AG04450 (cell line): ENCODE measurements at regions not wholly inside any gene's neighbourhood (a gene's known extent, or its start where the extent isn't known, plus 50 kb on each side); places are given as distances from the start of the nearest gene placed in this dataset.

ENCODE experiments used
- CTCF ChIA-PET: fragments of 300-600, 350-600 bp; formaldehyde crosslinking; extraction: SDS; loops from one replicate; lab custom pipeline; 2022; ENCODE audit warnings: antibody characterized with exemption, inconsistent platforms; lab: Charles Lee
- POLR2A ChIA-PET: fragments of 350-600 bp; formaldehyde crosslinking; extraction: SDS; loops from one replicate; lab custom pipeline; 2021; ENCODE audit warnings: antibody characterized with exemption, inconsistent platforms; lab: Yijun Ruan, JAX
- DNase-seq: peaks from one replicate; pipeline ENCODE4 v3.0.0-alpha.2; 2011; ENCODE audit warnings: low read depth, low spot score
- H3K27ac ChIP-seq: one replicate; pipeline ENCODE4 v1.5.1; 2012; ENCODE audit warnings: low read depth, low read length, control low read depth
- H3K27me3 ChIP-seq: one replicate; pipeline ENCODE4 v1.6.0; 2012; ENCODE audit warnings: low read length; ENCODE audit not compliant: control insufficient read depth, insufficient read depth
- H3K4me3 ChIP-seq: 2 replicates; pipeline ENCODE4 v1.5.1; 2011; ENCODE audit warnings: mild to moderate bottlenecking, low read depth, low read length, control low read depth
- H3K9me3 ChIP-seq: 2 replicates; pipeline ENCODE4 v1.5.1; 2012; ENCODE audit warnings: low read length; ENCODE audit not compliant: control insufficient read depth, insufficient read depth
- TF ChIP-seq, protein P1 (sequence below): IDR thresholded peaks from 2 replicates; pipeline ENCODE4 v1.5.1; 2011; ENCODE audit warnings: low read depth, low read length, control low read depth, inconsistent platforms

DNA sequence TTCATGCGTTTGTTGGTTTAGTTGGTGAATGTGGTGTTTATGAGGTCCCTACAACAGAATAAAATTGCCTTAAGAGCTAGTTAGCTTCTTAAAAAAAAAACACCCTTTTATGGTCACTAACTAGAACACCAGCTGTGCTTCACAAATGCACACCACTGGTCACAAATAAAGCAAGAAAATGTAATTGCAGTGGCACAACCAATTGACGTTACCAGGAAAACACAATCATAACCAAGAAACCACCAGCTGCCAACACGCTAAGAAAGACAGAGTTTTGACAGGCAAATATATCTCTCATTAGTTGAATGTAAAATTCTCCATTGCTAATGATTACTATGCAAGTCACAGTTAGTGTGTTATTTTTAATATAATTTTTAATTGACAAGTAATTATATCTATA, 389.9 kb downstream of the ADAMTS20 start:
- ChIA-PET POLR2A (no interaction called here), CTCF (no interaction called here)
- H3K9me3 ChIP-seq = no peaks in the 10 kb centered on the region
- no peak overlapping the region for H3K4me3 ChIP-seq
- no peaks in the 10 kb centered on the region for H3K27me3 ChIP-seq
- TF ChIP-seq, protein P1, sequence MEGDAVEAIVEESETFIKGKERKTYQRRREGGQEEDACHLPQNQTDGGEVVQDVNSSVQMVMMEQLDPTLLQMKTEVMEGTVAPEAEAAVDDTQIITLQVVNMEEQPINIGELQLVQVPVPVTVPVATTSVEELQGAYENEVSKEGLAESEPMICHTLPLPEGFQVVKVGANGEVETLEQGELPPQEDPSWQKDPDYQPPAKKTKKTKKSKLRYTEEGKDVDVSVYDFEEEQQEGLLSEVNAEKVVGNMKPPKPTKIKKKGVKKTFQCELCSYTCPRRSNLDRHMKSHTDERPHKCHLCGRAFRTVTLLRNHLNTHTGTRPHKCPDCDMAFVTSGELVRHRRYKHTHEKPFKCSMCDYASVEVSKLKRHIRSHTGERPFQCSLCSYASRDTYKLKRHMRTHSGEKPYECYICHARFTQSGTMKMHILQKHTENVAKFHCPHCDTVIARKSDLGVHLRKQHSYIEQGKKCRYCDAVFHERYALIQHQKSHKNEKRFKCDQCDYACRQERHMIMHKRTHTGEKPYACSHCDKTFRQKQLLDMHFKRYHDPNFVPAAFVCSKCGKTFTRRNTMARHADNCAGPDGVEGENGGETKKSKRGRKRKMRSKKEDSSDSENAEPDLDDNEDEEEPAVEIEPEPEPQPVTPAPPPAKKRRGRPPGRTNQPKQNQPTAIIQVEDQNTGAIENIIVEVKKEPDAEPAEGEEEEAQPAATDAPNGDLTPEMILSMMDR = no peak
- no peak for DNase-seq
- H3K27ac ChIP-seq = no peak overlapping the region

DNA sequence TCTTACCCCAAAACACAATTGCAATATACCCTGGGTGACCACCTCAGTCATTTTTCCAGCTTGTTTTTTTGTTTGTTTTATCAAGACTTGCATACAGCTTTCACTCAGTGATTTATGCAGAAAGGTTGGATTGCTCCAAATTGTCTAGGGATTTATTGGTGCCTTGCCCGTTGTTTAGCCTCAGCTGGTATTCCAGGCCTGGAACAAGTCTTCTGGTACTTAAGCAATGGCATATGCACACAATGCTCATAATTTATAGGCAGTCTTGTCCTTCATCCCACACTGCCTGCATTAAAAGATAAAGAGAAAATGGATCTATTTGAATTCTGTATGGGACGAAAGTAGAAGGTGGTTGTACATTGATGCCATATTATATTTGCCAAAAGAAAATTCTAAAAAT, 392.5 kb downstream of the ADAMTS20 start:
- Histone ChIP-seq H3K27me3 (no peaks in the 10 kb centered on the region), H3K9me3 (no peaks in the 10 kb centered on the region), H3K27ac (no peak overlapping the region), H3K4me3 (no peak overlapping the region)
- CTCF ChIA-PET = no interaction called here
- no peak for DNase-seq
- TF ChIP-seq, protein P1 = no peak
- POLR2A ChIA-PET = no interaction called here

DNA sequence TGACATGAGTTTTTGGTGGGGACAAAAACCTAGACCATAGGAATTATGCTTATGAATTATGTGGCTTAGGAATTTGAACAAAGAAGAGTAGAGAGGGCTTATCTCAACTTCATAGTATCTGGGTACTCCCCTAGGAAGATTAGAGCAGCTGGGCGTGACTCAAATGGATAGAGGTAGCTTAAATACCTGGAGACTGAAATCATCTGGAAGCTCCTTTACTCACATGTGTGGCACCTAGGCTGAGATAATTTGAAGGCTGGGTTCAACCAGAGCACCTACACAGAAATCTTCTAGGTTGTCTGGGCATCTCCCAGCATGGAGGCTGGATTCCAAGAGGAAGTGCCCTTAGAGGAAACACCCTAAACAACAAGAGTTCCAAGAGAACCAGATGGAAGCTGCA, 393.9 kb downstream of the ADAMTS20 start:
- no peaks in the 10 kb centered on the region for H3K9me3 ChIP-seq

DNA sequence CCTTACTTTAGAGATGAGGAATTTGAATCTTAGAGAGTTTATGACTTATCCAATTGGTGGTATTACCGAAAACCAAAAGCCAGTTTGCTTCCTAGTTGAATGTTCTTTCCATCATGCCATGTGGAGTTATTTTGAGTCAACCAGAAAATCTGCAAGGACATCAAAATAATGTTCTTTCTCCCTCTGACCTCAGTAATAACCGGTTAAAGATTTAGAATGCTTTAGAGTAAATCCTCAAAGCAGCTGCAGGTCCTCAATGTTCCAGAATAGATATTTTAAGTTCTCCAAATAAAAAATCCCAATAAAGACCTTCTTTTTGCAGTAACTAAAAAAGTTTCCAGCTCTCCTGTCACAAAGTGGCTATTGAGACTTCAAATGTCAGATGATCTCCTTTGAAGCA, 396.6 kb downstream of the ADAMTS20 start:
- H3K4me3 ChIP-seq = no peak overlapping the region
- ChIA-PET POLR2A (no interaction called here), CTCF (no interaction called here)
- H3K27ac ChIP-seq = no peak overlapping the region
- TF ChIP-seq, protein P1 = no peak
- no peak for DNase-seq
- no peaks in the 10 kb centered on the region for H3K27me3 ChIP-seq
- H3K9me3 ChIP-seq = no peaks in the 10 kb centered on the region

More for the DNA sequence above, 393.9 kb downstream of the ADAMTS20 start:
- POLR2A ChIA-PET = no interaction called here
- no peak overlapping the region for H3K27ac ChIP-seq
- CTCF ChIA-PET = no interaction called here
- H3K27me3 ChIP-seq = no peaks in the 10 kb centered on the region
- no peak overlapping the region for H3K4me3 ChIP-seq
- TF ChIP-seq, protein P1 = no peak
- DNase-seq = no peak

DNA sequence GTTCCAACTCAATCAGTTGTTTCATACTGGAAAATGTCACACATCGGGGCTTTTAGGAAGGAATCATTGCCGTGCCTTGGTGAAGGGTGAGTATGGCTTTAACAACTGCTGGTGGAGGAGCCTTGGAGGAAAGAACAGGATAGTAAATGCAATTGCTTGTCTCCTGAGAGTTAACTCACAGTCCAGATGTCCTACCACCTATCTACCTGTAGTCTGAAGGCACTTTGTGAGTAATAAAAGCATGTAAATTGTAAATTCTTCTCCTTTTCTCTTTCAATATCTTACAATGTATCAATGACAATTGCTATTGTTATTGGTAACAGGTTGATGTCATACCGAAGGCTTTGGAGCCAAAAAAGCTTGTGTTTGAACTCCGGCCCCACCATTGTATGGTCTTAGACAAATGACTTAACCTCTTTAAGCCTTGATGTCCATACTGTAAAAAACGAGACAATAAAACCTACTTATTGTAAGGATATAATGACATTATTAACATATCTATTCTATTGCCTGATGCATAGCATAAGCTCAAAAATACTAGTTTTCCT, 397.4 kb downstream of the ADAMTS20 start:
- H3K27me3 ChIP-seq = no peaks in the 10 kb centered on the region
- ChIA-PET POLR2A (no interaction called here), CTCF (no interaction called here)
- DNase-seq = no peak
- TF ChIP-seq, protein P1 = no peak
- H3K27ac ChIP-seq = no peak overlapping the region
- no peak overlapping the region for H3K4me3 ChIP-seq
- no peaks in the 10 kb centered on the region for H3K9me3 ChIP-seq
